Osteoblast (primary cell): ENCODE measurements at regions not wholly inside any gene's neighbourhood (a gene's known extent, or its start where the extent isn't known, plus 50 kb on each side); places are given as distances from the start of the nearest gene placed in this dataset.
"Not testable (repeated sequence)": the region's sequence is repeated elsewhere in the genome, so short reads cannot be mapped to it uniquely, and the experiment has no call there.

Experiments used
- DNase-seq: peaks from one replicate; pipeline ENCODE4 v3.0.0; 2011; ENCODE audit warnings: low spot score, mixed read lengths; ENCODE audit not compliant: insufficient read length; ENCODE audit errors: missing footprints
- H2AFZ ChIP-seq: 2 replicates; pipeline ENCODE4 v1.6.0; 2011; ENCODE audit warnings: mild to moderate bottlenecking, low read length
- H3K27ac ChIP-seq: 2 replicates; pipeline ENCODE4 v1.5.1; 2011; ENCODE audit warnings: mild to moderate bottlenecking, low read depth, low read length, moderate library complexity
- H3K27me3 ChIP-seq: 2 replicates; pipeline ENCODE4 v1.6.0; 2012; ENCODE audit warnings: mild to moderate bottlenecking, control low read depth, inconsistent platforms, low read length, moderate library complexity; ENCODE audit not compliant: insufficient read depth
- H3K36me3 ChIP-seq: 2 replicates; pipeline ENCODE4 v1.5.1; 2011; ENCODE audit warnings: mild to moderate bottlenecking, low read length, control low read depth, moderate library complexity; ENCODE audit not compliant: insufficient read depth
- H3K4me1 ChIP-seq: 2 replicates; pipeline ENCODE4 v1.5.1; 2011; ENCODE audit warnings: mild to moderate bottlenecking, low read length, control low read depth, moderate library complexity; ENCODE audit not compliant: insufficient read depth
- H3K4me2 ChIP-seq: 2 replicates; pipeline ENCODE4 v1.6.0; 2011; ENCODE audit warnings: mild to moderate bottlenecking, low read length; ENCODE audit not compliant: insufficient read depth
- H3K4me3 ChIP-seq: fragments of 200-600 bp; sonication (generic); 3 replicates; pipeline ENCODE4 v1.5.1; 2012; ENCODE audit warnings: mild to moderate bottlenecking, low read length, inconsistent platforms; ENCODE audit not compliant: insufficient read depth
- H3K79me2 ChIP-seq: 2 replicates; pipeline ENCODE4 v1.6.0; 2012; ENCODE audit warnings: mild to moderate bottlenecking, low read length, control low read depth, inconsistent platforms; ENCODE audit not compliant: insufficient read depth
- H3K9me3 ChIP-seq: 2 replicates; pipeline ENCODE4 v1.5.1; 2011; ENCODE audit warnings: low read depth, low read length, control low read depth
- H4K20me1 ChIP-seq: 2 replicates; pipeline ENCODE4 v1.6.0; 2012; ENCODE audit warnings: mild to moderate bottlenecking, low read length, control low read depth; ENCODE audit not compliant: insufficient read depth
- CTCF ChIP-seq: IDR thresholded peaks from 2 replicates; pipeline ENCODE4 v1.5.1; 2011; ENCODE audit warnings: mild to moderate bottlenecking, low read depth, low read length, moderate library complexity; ENCODE audit errors: extremely low read depth

GRCh38 chr3:70464465-70464864, 152.0 kb upstream of the MDFIC2 start:
- H3K9me3 ChIP-seq: no peaks in the 10 kb centered on the region
- H4K20me1 ChIP-seq: no peaks in the 10 kb centered on the region
- H3K4me3 ChIP-seq: no peak overlapping the region
- DNase-seq: no peak
- no peak overlapping the region for H3K27ac ChIP-seq
- no peaks in the 10 kb centered on the region for H3K36me3 ChIP-seq
- H3K4me1 ChIP-seq: no peaks in the 10 kb centered on the region
- no peak overlapping the region for H3K4me2 ChIP-seq
- no peaks in the 10 kb centered on the region for H3K79me2 ChIP-seq
- no peak for TF ChIP-seq CTCF
- no peaks in the 10 kb centered on the region for H3K27me3 ChIP-seq
- no peak overlapping the region for H2AFZ ChIP-seq

- H3K9me3 ChIP-seq, H3K27me3 ChIP-seq, H4K20me1 ChIP-seq, H3K36me3 ChIP-seq, H2AFZ ChIP-seq, H3K4me1 ChIP-seq, H3K4me3 ChIP-seq, H3K27ac ChIP-seq, H3K4me2 ChIP-seq, DNase-seq, H3K79me2 ChIP-seq: not testable (repeated sequence)
These were observed 137.8 kb upstream of the MDFIC2 start for GRCh38 chr3:70450220-70450619.

GRCh38 chr3:70435422-70435821, 123.0 kb upstream of the MDFIC2 start:
- H3K27ac ChIP-seq, H3K4me1 ChIP-seq, H2AFZ ChIP-seq, H3K36me3 ChIP-seq, H3K79me2 ChIP-seq, H3K4me2 ChIP-seq, H4K20me1 ChIP-seq, H3K9me3 ChIP-seq, H3K4me3 ChIP-seq, H3K27me3 ChIP-seq, DNase-seq: not testable (repeated sequence)

- H3K36me3 ChIP-seq: no peaks in the 10 kb centered on the region
- H4K20me1 ChIP-seq: no peaks in the 10 kb centered on the region
- no peaks in the 10 kb centered on the region for H3K9me3 ChIP-seq
- H2AFZ ChIP-seq: no peak overlapping the region
- H3K27me3 ChIP-seq: no peaks in the 10 kb centered on the region
- no peak overlapping the region for H3K4me3 ChIP-seq
- no peaks in the 10 kb centered on the region for H3K79me2 ChIP-seq
- no peak overlapping the region for H3K27ac ChIP-seq
- TF ChIP-seq CTCF: no peak
- no peak for DNase-seq
- H3K4me2 ChIP-seq: no peak overlapping the region
- H3K4me1 ChIP-seq: peaks cover 5% of the 10 kb centered on the region
These were observed 120.7 kb upstream of the MDFIC2 start for GRCh38 chr3:70433091-70433490.

GRCh38 chr3:70431911-70432310, 119.5 kb upstream of the MDFIC2 start:
- Histone ChIP-seq H3K9me3 (no peaks in the 10 kb centered on the region), H3K4me3 (no peak overlapping the region), H3K36me3 (no peaks in the 10 kb centered on the region), H3K27ac (no peak overlapping the region), H3K4me1 (peaks cover 5% of the 10 kb centered on the region), H3K27me3 (no peaks in the 10 kb centered on the region), H2AFZ (no peak overlapping the region), H4K20me1 (no peaks in the 10 kb centered on the region), H3K79me2 (no peaks in the 10 kb centered on the region), H3K4me2 (no peak overlapping the region)
- DNase-seq: no peak
- TF ChIP-seq CTCF: no peak
